Mesothelial cell of epicardium (in vitro differentiated cells): ENCODE measurements at regions not wholly inside any gene's neighbourhood (a gene's known extent, or its start where the extent isn't known, plus 50 kb on each side); places are given as distances from the start of the nearest gene placed in this dataset.
"Not testable (repeated sequence)": the region's sequence is repeated elsewhere in the genome, so short reads cannot be mapped to it uniquely, and the experiment has no call there.

Experiments
- DNase-seq, 2 experiments: peaks; one replicate each; pipeline ENCODE4 v3.0.0; 2021; ENCODE audit warnings: low spot score in 2 of 2; ENCODE audit not compliant: unreplicated experiment in 2 of 2
- H3K27ac Mint-ChIP-seq: 2 replicates; pipeline ENCODE4 v1.8.0; 2021; ENCODE audit warnings: mixed read lengths
- H3K27me3 Mint-ChIP-seq: 2 replicates; pipeline ENCODE4 v1.8.0; 2021; ENCODE audit warnings: low read depth, mixed read lengths
- H3K36me3 Mint-ChIP-seq: 2 replicates; pipeline ENCODE4 v1.8.0; 2021; ENCODE audit warnings: mixed read lengths
- H3K4me1 Mint-ChIP-seq: 2 replicates; pipeline ENCODE4 v1.8.0; 2021; ENCODE audit warnings: mixed read lengths
- H3K4me3 Mint-ChIP-seq: 2 replicates; pipeline ENCODE4 v1.8.0; 2021; ENCODE audit warnings: mild to moderate bottlenecking, moderate library complexity, mixed read lengths
- H3K9me3 Mint-ChIP-seq: 2 replicates; pipeline ENCODE4 v1.8.0; 2021; ENCODE audit warnings: mixed read lengths
- CTCF ChIP-seq: fragments of 200-600 bp; sonication (generic); IDR thresholded peaks from one replicate; pipeline ENCODE4 v1.5.0; 2021; ENCODE audit warnings: antibody characterized with exemption; ENCODE audit not compliant: unreplicated experiment

GRCh38 chr5:13115476-13115875 lies 829.0 kb downstream of the DNAH5 start:
- Mint-ChIP-seq H3K9me3 (no peaks in the 10 kb centered on the region), H3K36me3 (no peaks in the 10 kb centered on the region), H3K27ac (no peak overlapping the region), H3K27me3 (no peaks in the 10 kb centered on the region), H3K4me1 (peaks cover 13% of the 10 kb centered on the region), H3K4me3 (no peak overlapping the region)
- DNase-seq: no peak
- no peak for TF ChIP-seq CTCF

GRCh38 chr5:13108265-13108664 lies 836.2 kb downstream of the DNAH5 start:
- Mint-ChIP-seq H3K4me1 (peaks cover 9% of the 10 kb centered on the region), H3K36me3 (no peaks in the 10 kb centered on the region), H3K4me3 (no peak overlapping the region), H3K9me3 (no peaks in the 10 kb centered on the region), H3K27ac (peak overlapping the region; percentile 10), H3K27me3 (no peaks in the 10 kb centered on the region)
- DNase-seq: no peak
- no peak for TF ChIP-seq CTCF

- H3K4me3 Mint-ChIP-seq: no peak overlapping the region
- no peak for DNase-seq
- no peak overlapping the region for H3K27ac Mint-ChIP-seq
- no peaks in the 10 kb centered on the region for H3K36me3 Mint-ChIP-seq
- no peaks in the 10 kb centered on the region for H3K27me3 Mint-ChIP-seq
- no peaks in the 10 kb centered on the region for H3K9me3 Mint-ChIP-seq
- TF ChIP-seq CTCF: no peak
- peaks cover 9% of the 10 kb centered on the region for H3K4me1 Mint-ChIP-seq
Observed at GRCh38 chr5:13107537-13107936, 837.0 kb downstream of the DNAH5 start.

GRCh38 chr5:13081116-13081515 lies 863.4 kb downstream of the DNAH5 start:
- no peaks in the 10 kb centered on the region for H3K27me3 Mint-ChIP-seq
- H3K4me1 Mint-ChIP-seq: no peaks in the 10 kb centered on the region
- H3K36me3 Mint-ChIP-seq: no peaks in the 10 kb centered on the region
- H3K4me3 Mint-ChIP-seq: no peak overlapping the region
- no peak for TF ChIP-seq CTCF
- no peak overlapping the region for H3K27ac Mint-ChIP-seq
- DNase-seq: no peak
- H3K9me3 Mint-ChIP-seq: peaks cover 8% of the 10 kb centered on the region

GRCh38 chr5:13072936-13073335 lies 871.6 kb downstream of the DNAH5 start:
- not testable (repeated sequence) for H3K4me1 Mint-ChIP-seq, H3K4me3 Mint-ChIP-seq, H3K36me3 Mint-ChIP-seq, H3K27ac Mint-ChIP-seq, H3K27me3 Mint-ChIP-seq, DNase-seq
- H3K9me3 Mint-ChIP-seq: peaks cover 50% of the 10 kb centered on the region

- H3K36me3 Mint-ChIP-seq: no peaks in the 10 kb centered on the region
- peaks cover 16% of the 10 kb centered on the region for H3K9me3 Mint-ChIP-seq
- DNase-seq: no peak
- H3K4me3 Mint-ChIP-seq: no peak overlapping the region
- no peak for TF ChIP-seq CTCF
- no peak overlapping the region for H3K27ac Mint-ChIP-seq
- H3K27me3 Mint-ChIP-seq: no peaks in the 10 kb centered on the region
- no peaks in the 10 kb centered on the region for H3K4me1 Mint-ChIP-seq
Observed at GRCh38 chr5:13063088-13063487, 881.4 kb downstream of the DNAH5 start.
